ENCODE measurements at regions not wholly inside any gene's neighbourhood (a gene's known extent, or its start where the extent isn't known, plus 50 kb on each side); places are given as distances from the start of the nearest gene placed in this dataset.

GRCh38 chr10:20633714-20634113, 263.4 kb downstream of the NEBL start:
- TF ChIP-seq FOXP2 (optimal IDR thresholded peaks at IDR 0.05; ENCODE audit: control extremely low read depth, extremely low read length, insufficient read depth) (no peak), POLR2AphosphoS5 (IDR thresholded peaks at IDR 0.05; ENCODE audit: borderline replicate concordance, low read depth, low read length) (no peak)
